GM04504 (cell line): ENCODE measurements at regions not wholly inside any gene's neighbourhood (a gene's known extent, or its start where the extent isn't known, plus 50 kb on each side); places are given as distances from the start of the nearest gene placed in this dataset.

Source experiments
- DNase-seq: peaks from one replicate; pipeline ENCODE4 v3.0.0-alpha.2; 2012; ENCODE audit warnings: low read depth

DNA sequence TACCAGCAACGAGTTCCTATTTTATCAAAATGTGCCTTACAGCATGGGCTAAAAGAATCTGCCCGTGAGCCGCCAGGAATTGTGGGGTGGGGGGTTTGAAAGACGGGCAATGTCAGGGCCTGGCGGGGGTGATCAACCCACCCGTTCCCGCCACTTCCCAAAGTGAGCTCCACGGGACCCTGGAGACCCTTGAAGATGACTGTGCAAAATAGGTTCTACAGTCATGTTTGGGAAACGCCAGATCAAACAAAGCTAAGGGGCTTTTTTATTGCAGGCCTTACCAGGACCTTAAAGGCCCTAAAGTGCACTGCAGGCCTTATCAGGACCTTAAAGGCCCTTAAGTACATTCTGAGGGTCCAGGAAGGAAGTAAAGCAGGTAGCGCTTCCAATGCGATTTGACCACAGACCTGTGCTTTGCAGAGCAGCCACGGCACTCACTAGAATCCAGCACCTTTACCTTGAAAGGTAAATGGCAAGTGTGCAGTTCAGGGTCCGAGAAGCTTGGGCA lies 404.1 kb downstream of the SHANK2 start:
- DNase-seq, result no peak

DNA sequence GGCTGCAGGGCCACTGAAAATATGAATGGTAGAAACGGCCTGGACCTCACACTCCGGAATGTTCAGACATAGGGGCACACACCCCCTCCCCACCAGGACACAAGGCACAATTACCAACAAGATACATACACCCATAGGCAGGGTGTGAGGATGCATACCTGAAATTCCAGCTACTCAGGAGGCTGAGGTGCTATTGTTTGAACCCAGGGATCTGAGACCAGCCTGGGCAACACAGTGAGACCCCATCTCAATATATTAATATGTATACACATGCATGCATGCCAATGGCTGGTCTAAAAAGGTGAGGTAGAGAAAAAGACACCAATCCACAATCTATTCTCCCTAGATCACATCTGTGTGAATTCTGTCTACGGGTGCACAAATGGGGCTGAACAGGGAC lies 403.3 kb downstream of the SHANK2 start:
- no peak for DNase-seq

DNA sequence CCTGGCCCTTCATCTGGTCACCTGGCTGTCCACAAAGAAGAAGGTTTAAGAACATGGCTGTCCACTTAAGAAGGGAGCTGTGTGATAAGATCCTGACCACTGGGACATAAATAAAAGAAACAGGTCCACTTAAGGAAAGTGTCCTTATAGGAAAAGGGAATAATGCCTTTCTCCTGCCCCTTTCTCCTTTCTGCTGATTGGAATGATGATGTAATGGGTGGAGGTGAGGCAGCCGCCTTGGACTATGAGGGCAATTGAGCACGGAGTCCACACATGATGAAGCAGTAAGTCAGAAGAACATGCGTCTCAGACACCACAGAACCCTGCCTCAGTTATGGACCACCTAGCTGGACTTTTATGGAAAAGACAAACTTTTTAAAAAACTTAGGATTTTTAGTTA lies 401.1 kb downstream of the SHANK2 start:
- no peak for DNase-seq

DNA sequence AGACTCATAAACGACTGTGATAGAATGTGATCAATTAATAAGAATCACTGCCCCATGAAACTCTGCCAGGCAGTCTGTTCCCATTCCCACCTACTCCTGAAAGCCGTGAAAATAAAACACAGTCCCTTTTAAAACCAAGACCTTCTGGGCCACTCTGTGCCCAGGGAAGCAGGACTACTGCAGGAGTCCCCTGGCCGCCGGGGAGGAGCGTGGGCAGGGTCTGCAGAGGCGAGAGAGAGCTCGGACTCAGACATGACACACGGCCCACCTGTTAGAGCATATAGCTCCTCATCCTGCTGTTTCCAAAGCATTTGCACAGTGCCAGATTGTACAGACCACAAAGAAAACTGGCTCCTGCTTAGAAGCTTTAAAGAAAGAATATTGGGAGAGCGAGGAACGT lies 400.5 kb downstream of the SHANK2 start:
- no peak for DNase-seq

DNA sequence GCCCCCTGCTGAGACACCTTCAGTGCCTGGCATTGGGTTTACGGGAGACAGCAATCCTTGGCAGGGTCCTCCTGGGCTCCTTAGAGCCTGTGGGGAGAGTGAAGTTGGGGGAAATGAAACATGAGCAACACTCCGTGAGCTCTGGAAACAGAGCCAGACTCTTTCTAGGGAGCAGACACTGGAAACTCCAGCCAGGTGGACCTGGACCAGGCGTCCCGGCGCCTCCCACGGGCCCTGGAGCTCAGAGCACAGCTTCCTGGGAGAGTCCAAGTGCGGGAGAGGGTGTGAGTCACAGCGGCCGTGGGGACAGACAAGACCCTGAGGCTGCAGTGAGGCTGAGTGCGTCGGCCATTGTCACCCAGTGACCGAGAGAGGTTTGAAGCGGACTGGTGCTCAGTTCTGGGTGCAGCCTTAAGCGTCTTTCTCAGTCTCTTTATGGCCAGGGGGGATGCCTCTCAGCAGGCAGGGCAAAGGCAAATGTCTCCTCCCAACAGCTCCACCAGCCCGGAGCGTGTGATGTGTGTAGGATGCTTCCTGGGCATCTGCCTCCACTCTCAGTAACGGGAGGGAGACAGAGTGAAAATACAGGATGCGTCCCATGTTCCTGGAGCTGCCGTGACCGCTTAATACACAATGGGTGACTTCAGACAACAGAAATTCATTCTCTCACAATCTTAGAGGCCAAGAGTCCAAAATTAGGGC lies 399.2 kb downstream of the SHANK2 start:
- DNase-seq, result no peak

- DNase-seq, result no peak
These were observed 398.6 kb downstream of the SHANK2 start for GRCh38 chr11:70853770-70854108.

DNA sequence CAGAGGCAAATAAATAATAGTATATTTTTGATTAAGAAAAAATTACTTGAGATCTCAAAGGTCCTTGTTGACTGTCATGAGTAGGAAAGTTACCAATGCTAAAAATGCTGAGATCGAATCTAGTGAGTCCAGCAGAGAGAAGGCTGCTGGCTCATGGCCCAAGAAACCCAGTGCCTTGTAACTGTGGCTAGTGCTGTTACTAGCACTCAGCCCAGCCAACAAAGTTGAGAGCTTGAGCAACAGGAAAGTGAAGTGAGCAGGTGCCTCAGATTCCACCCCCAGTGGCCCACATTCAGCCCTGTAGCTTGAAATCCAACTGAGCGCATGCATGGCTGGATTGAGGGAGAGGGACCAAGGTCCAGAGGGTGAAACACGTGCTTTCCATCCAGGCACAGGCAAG lies 398.2 kb downstream of the SHANK2 start:
- no peak for DNase-seq

DNA sequence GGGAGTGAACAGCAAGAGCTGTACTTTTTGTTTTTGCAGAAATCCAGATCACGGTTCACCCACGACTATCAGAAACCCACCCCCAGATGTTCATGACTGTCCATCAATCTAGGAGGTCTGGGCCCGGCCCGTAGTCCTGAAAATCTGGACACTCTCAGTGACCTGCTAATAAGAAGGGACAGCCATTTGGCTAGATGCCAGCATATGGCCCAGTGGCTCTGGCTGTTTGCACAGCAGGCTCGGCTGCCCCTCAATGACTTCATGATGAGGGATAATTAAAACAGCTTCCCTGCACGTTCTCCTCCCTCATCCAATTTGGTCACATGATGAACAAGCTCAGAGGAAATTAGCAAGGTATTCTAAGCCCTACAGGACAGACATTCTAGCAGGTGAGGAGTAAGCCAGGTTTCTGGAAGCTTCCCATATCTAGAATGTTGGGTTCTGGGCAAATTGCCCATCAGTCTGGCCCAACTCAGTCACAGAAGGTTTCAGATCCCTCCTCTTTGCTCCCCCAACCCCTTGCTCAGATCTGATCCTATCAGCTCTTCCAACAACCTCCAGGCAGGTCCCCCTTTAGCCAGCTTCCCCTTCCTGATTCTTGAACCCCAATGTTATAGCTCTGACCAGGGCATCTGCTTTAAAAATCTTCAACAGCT lies 397.3 kb downstream of the SHANK2 start:
- no peak for DNase-seq

GRCh38 chr11:70857894-70858293 lies 394.5 kb downstream of the SHANK2 start:
- DNase-seq, result no peak

GRCh38 chr11:70859180-70859579 lies 393.2 kb downstream of the SHANK2 start:
- no peak for DNase-seq

- DNase-seq, result no peak
These were observed 391.5 kb downstream of the SHANK2 start for GRCh38 chr11:70860888-70861287.

GRCh38 chr11:70861559-70861958 lies 390.8 kb downstream of the SHANK2 start:
- no peak for DNase-seq

- no peak for DNase-seq
These were observed 390.3 kb downstream of the SHANK2 start for GRCh38 chr11:70862093-70862492.

DNA sequence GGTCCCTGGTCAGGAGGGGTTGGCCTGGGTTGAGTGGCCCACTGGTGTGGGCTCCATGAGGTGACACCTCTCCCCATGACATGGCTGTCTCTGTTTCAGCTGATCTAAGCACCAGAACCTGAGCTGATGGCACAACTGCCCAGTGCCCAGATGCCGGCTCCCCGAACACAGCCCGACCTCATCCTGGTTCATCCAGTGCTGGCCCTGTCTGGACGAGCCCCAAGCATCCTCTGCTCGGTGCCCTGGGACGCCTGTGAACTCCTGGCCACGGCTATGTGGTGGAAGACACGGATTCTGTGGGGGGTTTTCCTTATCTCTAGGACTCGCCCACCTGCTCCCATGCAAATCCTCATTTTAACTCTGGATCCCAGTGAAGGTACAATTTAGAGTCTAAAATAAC lies 389.2 kb downstream of the SHANK2 start:
- DNase-seq, result no peak

DNA sequence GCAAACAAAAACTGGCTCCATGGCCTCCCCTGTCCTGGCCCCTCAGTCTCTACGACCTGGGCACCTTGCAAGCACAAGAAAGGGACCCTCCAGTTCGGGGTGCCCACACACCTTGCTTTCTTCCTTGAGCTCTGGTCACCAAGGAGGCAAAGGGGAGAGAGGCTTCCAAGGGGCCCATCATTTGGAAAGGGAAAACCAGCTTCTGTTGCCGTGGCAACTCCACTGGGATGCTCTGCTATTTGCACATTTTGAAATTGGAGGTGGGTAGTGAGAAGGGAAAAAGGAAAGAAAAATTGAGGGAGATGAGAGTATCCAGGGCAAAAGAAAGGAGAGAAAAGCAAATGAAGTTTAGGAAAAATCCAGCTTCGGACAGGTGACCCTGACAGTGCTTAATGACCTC lies 388.4 kb downstream of the SHANK2 start:
- no peak for DNase-seq

GRCh38 chr11:70865356-70865755 lies 387.0 kb downstream of the SHANK2 start:
- DNase-seq, result no peak

- DNase-seq, result no peak
These were observed 385.5 kb downstream of the SHANK2 start for GRCh38 chr11:70866834-70867233.

DNA sequence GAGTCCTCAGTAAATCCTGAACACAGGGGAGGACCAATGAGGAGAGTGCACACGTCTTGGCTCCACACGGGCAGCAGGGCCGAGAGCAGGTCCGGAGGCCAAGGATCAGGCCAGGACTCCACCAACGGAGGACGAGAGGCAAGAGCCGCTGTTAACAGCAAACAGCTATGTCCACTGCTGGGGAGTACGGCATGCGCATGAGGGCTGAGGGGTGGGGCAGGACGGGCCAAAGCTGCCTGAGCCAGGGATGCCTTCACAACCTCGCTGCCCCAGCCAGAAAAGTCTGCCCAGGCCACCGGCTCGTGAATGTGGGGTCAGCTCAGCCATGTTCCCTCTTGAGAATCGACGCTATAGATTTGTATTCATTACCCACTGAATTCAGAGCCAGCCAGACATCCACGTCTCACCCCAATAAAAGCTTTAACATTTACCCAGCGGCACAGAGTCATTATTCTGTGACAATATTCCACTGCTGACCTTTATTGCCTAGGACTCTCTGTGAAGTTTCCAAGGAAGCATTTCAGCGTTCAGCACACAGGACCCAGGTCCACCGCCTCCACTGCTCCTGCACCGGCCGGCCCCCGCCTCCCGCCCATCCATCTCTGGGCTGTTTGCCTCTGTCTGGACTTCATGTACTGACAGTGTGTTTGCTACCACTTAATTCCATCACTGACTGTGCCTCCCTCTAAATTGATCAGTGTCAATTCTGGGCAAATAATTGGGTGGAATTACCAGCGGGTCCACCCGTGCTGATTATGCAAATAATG lies 384.9 kb downstream of the SHANK2 start:
- DNase-seq, result no peak

DNA sequence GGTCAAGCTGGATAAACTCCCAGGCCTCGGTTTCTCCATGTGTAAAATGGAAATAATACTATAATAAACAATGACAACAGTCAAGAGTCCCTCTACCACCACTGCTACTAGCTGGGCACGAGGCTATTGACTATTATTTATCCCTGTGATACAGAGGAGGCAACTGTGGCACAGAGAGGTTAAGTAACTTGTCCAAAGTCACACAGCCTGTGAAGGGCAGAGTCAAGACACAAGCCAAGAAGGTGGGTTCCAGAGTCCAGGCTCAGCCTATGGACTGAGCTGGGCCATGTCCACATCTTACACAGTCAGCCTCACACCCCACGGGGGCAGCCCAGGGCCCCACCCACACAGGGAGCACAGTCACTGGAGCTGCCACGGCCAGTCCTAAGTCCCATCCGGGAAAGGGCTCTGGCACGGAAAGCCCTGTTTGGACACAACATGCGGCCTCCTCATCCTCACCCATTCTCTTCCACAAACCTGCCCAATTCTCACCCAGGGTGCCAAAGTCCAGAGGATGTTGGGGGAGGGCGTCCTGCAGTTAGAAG lies 384.0 kb downstream of the SHANK2 start:
- no peak for DNase-seq

- DNase-seq, result no peak
These were observed 383.3 kb downstream of the SHANK2 start for GRCh38 chr11:70869054-70869453.

DNA sequence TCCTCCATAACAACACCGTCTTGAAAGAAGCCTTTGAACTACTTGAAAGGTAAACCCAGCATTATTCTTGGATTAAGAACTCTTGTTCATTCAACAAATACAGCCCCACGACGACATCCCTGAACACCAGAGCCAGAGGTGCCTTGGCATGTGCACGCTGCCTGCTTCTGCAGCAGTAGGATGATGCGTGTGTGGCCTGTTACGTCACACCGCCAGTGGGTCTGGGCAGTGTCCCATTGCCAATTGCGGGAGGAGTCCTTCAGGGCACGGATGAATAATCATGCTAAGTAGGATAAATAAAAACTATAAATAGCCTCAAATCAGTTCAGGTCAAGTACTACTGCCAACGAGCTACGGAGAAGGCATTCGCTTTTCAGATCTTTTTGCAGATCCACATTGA lies 380.5 kb downstream of the SHANK2 start:
- no peak for DNase-seq

GRCh38 chr11:70872299-70872698 lies 380.1 kb downstream of the SHANK2 start:
- DNase-seq, result no peak
